WTC11 (cell line): ENCODE measurements at regions not wholly inside any gene's neighbourhood (a gene's known extent, or its start where the extent isn't known, plus 50 kb on each side); places are given as distances from the start of the nearest gene placed in this dataset.

ENCODE experiments used
- ATAC-seq: fragments of 200-7000 bp; cut with Tn5 transposase; 2 replicates; pipeline ENCODE4 v1.10.0; 2021; ENCODE audit warnings: mild to moderate bottlenecking, moderate library complexity
- CTCF ChIA-PET: fragments of 300-600 bp; sonication (Branson Sonifier 250); formaldehyde crosslinking; loops from one replicate; lab custom pipeline; 2021; ENCODE audit warnings: antibody characterized with exemption; lab: Charles Lee
- POLR2A ChIA-PET: fragments of 350-600 bp; sonication (Branson Sonifier 250); formaldehyde crosslinking; loops from one replicate; lab custom pipeline; 2021; ENCODE audit warnings: antibody characterized with exemption; lab: Charles Lee
- DNase-seq: peaks from one replicate; pipeline ENCODE4 v3.0.0; 2021; ENCODE audit warnings: low spot score
- H3K27ac Mint-ChIP-seq: 2 replicates; pipeline ENCODE4 v1.8.0; 2021; ENCODE audit warnings: mixed read lengths
- H3K27me3 Mint-ChIP-seq: 2 replicates; pipeline ENCODE4 v1.8.0; 2021; ENCODE audit warnings: low read depth, mild to moderate bottlenecking, moderate library complexity, mixed read lengths
- H3K36me3 Mint-ChIP-seq: 2 replicates; pipeline ENCODE4 v1.8.0; 2021; ENCODE audit warnings: mixed read lengths
- H3K4me1 Mint-ChIP-seq: 2 replicates; pipeline ENCODE4 v1.8.0; 2022; ENCODE audit warnings: mixed read lengths
- H3K4me3 Mint-ChIP-seq: 2 replicates; pipeline ENCODE4 v1.8.0; 2021; ENCODE audit warnings: mild to moderate bottlenecking, moderate library complexity, mixed read lengths
- H3K9me3 Mint-ChIP-seq: 2 replicates; pipeline ENCODE4 v1.8.0; 2021; ENCODE audit warnings: mixed read lengths
- ATF1 ChIP-seq: sonication (generic); formaldehyde crosslinking; IDR thresholded peaks from 2 replicates; pipeline ENCODE4 v1.8.1; 2023; ENCODE audit warnings: mild to moderate bottlenecking, moderate library complexity, missing genetic modification reagents
- EMX1 ChIP-seq: fragments of 250-450 bp; sonication (Bioruptor Pico); IDR thresholded peaks from 2 replicates; pipeline ENCODE4 v1.8.0; 2021; ENCODE audit warnings: mild to moderate bottlenecking
- ESRRA ChIP-seq: sonication (generic); formaldehyde crosslinking; IDR thresholded peaks from 2 replicates; pipeline ENCODE4 v1.8.1; 2022; ENCODE audit warnings: mild to moderate bottlenecking, missing genetic modification reagents, borderline replicate concordance
- FOXK1 ChIP-seq: sonication (generic); formaldehyde crosslinking; IDR thresholded peaks from 2 replicates; pipeline ENCODE4 v1.8.0; 2022; ENCODE audit warnings: mild to moderate bottlenecking, moderate library complexity, missing genetic modification reagents
- GABPB1 ChIP-seq: sonication (generic); formaldehyde crosslinking; IDR thresholded peaks from 2 replicates; pipeline ENCODE4 v1.8.1; 2023; ENCODE audit warnings: mild to moderate bottlenecking, missing genetic modification reagents
- GRHL2 ChIP-seq: fragments of 250-450 bp; sonication (Bioruptor Pico); IDR thresholded peaks from 2 replicates; pipeline ENCODE4 v1.8.0; 2022; ENCODE audit warnings: mild to moderate bottlenecking, moderate library complexity; ENCODE audit not compliant: insufficient replicate concordance, severe bottlenecking
- IRF2 ChIP-seq: sonication (generic); formaldehyde crosslinking; IDR thresholded peaks from 2 replicates; pipeline ENCODE4 v1.8.0; 2022; ENCODE audit warnings: low read depth, missing genetic modification reagents, borderline replicate concordance
- KAT7 ChIP-seq: sonication (generic); formaldehyde crosslinking; IDR thresholded peaks from 2 replicates; pipeline ENCODE4 v1.8.1; 2023; ENCODE audit warnings: missing genetic modification reagents, mild to moderate bottlenecking, borderline replicate concordance
- NFE2L1 ChIP-seq: sonication (generic); formaldehyde crosslinking; IDR thresholded peaks from 2 replicates; pipeline ENCODE4 v1.8.1; 2023; ENCODE audit warnings: missing genetic modification reagents
- NR2C2 ChIP-seq: sonication (generic); formaldehyde crosslinking; IDR thresholded peaks from 2 replicates; pipeline ENCODE4 v1.8.0; 2022; ENCODE audit warnings: mild to moderate bottlenecking, missing genetic modification reagents
- SMAD4 ChIP-seq: sonication (generic); formaldehyde crosslinking; IDR thresholded peaks from 2 replicates; pipeline ENCODE4 v1.8.0; 2022; ENCODE audit warnings: mild to moderate bottlenecking, missing genetic modification reagents
- SP1 ChIP-seq: sonication (generic); formaldehyde crosslinking; conservative IDR thresholded peaks from 2 replicates; pipeline ENCODE4 v1.8.1; 2022; ENCODE audit warnings: missing genetic modification reagents
- TCF7 ChIP-seq: sonication (generic); formaldehyde crosslinking; IDR thresholded peaks from 2 replicates; pipeline ENCODE4 v1.8.0; 2022; ENCODE audit warnings: mild to moderate bottlenecking, low read depth, missing genetic modification reagents, moderate library complexity
- ZNF396 ChIP-seq: fragments of 250-450 bp; sonication (Bioruptor Pico); IDR thresholded peaks from 2 replicates; pipeline ENCODE4 v1.8.0; 2021; ENCODE audit warnings: mild to moderate bottlenecking, moderate library complexity, borderline replicate concordance
- ZNF423 ChIP-seq: fragments of 250-450 bp; sonication (Bioruptor Pico); IDR thresholded peaks from 2 replicates; pipeline ENCODE4 v2.1.2; 2022; ENCODE audit warnings: mild to moderate bottlenecking, moderate library complexity
- TF ChIP-seq, protein P1 (sequence below): fragments of 250-450 bp; sonication (Bioruptor Pico); IDR thresholded peaks from 2 replicates; pipeline ENCODE4 v2.1.2; 2022; ENCODE audit warnings: mild to moderate bottlenecking, moderate library complexity
- TF ChIP-seq, protein P2 (sequence below): sonication (generic); formaldehyde crosslinking; IDR thresholded peaks from 2 replicates; pipeline ENCODE4 v1.8.1; 2023; ENCODE audit warnings: mild to moderate bottlenecking, missing genetic modification reagents, moderate library complexity
- TF ChIP-seq, protein P3 (sequence below): sonication (generic); formaldehyde crosslinking; IDR thresholded peaks from 2 replicates; pipeline ENCODE4 v1.8.1; 2023; ENCODE audit warnings: mild to moderate bottlenecking, missing genetic modification reagents, moderate library complexity
- TF ChIP-seq, protein P4 (sequence below): fragments of 250-450 bp; sonication (Bioruptor Pico); IDR thresholded peaks from 2 replicates; pipeline ENCODE4 v1.8.0; 2021; ENCODE audit warnings: mild to moderate bottlenecking
- TF ChIP-seq, protein P5 (sequence below): sonication (generic); formaldehyde crosslinking; IDR thresholded peaks from 2 replicates; pipeline ENCODE4 v1.8.1; 2022; ENCODE audit warnings: low read depth, mild to moderate bottlenecking, moderate library complexity, missing genetic modification reagents, borderline replicate concordance
- TF ChIP-seq, protein P6 (sequence below): sonication (generic); formaldehyde crosslinking; IDR thresholded peaks from 2 replicates; pipeline ENCODE4 v1.8.0; 2022; ENCODE audit warnings: mild to moderate bottlenecking, missing genetic modification reagents
- TF ChIP-seq, protein P7 (sequence below): sonication (generic); formaldehyde crosslinking; IDR thresholded peaks from 2 replicates; pipeline ENCODE4 v1.8.0; 2022; ENCODE audit warnings: missing genetic modification reagents
- TF ChIP-seq, protein P8 (sequence below): sonication (generic); formaldehyde crosslinking; IDR thresholded peaks from 2 replicates; pipeline ENCODE4 v1.8.1; 2023; ENCODE audit warnings: mild to moderate bottlenecking, missing genetic modification reagents

DNA sequence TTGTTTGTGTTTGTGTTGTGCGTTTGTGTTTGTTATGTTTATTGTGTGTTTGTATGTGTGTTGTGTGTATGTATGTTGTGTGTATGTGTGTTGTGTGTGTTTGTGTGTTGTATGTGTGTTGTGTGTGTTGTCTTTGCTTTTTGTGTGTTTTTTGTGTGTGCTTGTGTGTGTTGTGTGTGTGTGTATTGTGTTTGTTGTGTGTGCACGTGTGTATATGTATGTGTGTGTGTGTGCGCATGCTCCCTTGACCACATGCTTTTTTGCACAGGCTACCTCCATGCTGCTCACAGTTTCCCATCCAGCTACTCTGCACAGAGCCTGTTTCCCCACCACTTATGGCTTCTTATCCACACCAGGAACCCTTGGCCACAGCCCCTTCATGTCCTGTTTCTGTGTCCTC is 720.0 kb upstream of the ADAMTS16 start:
- TF ChIP-seq TCF7, result no peak
- no peak for TF ChIP-seq ZNF396 (CRISPR knock-in tag)
- TF ChIP-seq, protein P1, sequence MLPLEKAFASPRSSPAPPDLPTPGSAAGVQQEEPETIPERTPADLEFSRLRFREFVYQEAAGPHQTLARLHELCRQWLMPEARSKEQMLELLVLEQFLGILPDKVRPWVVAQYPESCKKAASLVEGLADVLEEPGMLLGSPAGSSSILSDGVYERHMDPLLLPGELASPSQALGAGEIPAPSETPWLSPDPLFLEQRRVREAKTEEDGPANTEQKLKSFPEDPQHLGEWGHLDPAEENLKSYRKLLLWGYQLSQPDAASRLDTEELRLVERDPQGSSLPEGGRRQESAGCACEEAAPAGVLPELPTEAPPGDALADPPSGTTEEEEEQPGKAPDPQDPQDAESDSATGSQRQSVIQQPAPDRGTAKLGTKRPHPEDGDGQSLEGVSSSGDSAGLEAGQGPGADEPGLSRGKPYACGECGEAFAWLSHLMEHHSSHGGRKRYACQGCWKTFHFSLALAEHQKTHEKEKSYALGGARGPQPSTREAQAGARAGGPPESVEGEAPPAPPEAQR (CRISPR knock-in tag), result no peak
- TF ChIP-seq NFE2L1 (CRISPR knock-in tag), result no peak
- no peak for TF ChIP-seq NR2C2 (CRISPR knock-in tag)
- no peak for TF ChIP-seq EMX1 (CRISPR knock-in tag)
- TF ChIP-seq, protein P2, sequence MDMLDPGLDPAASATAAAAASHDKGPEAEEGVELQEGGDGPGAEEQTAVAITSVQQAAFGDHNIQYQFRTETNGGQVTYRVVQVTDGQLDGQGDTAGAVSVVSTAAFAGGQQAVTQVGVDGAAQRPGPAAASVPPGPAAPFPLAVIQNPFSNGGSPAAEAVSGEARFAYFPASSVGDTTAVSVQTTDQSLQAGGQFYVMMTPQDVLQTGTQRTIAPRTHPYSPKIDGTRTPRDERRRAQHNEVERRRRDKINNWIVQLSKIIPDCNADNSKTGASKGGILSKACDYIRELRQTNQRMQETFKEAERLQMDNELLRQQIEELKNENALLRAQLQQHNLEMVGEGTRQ (CRISPR knock-in tag), result no peak
- no peak for TF ChIP-seq ZNF423 (CRISPR knock-in tag)
- TF ChIP-seq, protein P3, sequence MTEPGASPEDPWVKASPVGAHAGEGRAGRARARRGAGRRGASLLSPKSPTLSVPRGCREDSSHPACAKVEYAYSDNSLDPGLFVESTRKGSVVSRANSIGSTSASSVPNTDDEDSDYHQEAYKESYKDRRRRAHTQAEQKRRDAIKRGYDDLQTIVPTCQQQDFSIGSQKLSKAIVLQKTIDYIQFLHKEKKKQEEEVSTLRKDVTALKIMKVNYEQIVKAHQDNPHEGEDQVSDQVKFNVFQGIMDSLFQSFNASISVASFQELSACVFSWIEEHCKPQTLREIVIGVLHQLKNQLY (CRISPR knock-in tag), result no peak
- TF ChIP-seq, protein P4, sequence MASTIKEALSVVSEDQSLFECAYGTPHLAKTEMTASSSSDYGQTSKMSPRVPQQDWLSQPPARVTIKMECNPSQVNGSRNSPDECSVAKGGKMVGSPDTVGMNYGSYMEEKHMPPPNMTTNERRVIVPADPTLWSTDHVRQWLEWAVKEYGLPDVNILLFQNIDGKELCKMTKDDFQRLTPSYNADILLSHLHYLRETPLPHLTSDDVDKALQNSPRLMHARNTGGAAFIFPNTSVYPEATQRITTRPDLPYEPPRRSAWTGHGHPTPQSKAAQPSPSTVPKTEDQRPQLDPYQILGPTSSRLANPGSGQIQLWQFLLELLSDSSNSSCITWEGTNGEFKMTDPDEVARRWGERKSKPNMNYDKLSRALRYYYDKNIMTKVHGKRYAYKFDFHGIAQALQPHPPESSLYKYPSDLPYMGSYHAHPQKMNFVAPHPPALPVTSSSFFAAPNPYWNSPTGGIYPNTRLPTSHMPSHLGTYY (CRISPR knock-in tag), result no peak
- TF ChIP-seq SMAD4 (CRISPR knock-in tag), result no peak
- TF ChIP-seq, protein P5, sequence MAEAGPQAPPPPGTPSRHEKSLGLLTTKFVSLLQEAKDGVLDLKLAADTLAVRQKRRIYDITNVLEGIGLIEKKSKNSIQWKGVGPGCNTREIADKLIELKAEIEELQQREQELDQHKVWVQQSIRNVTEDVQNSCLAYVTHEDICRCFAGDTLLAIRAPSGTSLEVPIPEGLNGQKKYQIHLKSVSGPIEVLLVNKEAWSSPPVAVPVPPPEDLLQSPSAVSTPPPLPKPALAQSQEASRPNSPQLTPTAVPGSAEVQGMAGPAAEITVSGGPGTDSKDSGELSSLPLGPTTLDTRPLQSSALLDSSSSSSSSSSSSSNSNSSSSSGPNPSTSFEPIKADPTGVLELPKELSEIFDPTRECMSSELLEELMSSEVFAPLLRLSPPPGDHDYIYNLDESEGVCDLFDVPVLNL (CRISPR knock-in tag), result no peak
- no peak for TF ChIP-seq FOXK1 (CRISPR knock-in tag)
- TF ChIP-seq ATF1 (CRISPR knock-in tag), result no peak
- no peak for TF ChIP-seq GABPB1
- TF ChIP-seq, protein P6, sequence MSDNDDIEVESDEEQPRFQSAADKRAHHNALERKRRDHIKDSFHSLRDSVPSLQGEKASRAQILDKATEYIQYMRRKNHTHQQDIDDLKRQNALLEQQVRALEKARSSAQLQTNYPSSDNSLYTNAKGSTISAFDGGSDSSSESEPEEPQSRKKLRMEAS (CRISPR knock-in tag), result no peak
- no peak for TF ChIP-seq ESRRA (CRISPR knock-in tag)
- no peak for TF ChIP-seq GRHL2 (CRISPR knock-in tag)
- H3K36me3 Mint-ChIP-seq, result no peaks in the 10 kb centered on the region
- CTCF ChIA-PET, result no interaction called here
- H3K27ac Mint-ChIP-seq, result no peak overlapping the region
- no peak overlapping the region for H3K4me3 Mint-ChIP-seq
- no peaks in the 10 kb centered on the region for H3K9me3 Mint-ChIP-seq
- POLR2A ChIA-PET, result no interaction called here
- no peaks in the 10 kb centered on the region for H3K27me3 Mint-ChIP-seq
- DNase-seq (no peak), ATAC-seq (no peak)
- H3K4me1 Mint-ChIP-seq, result no peaks in the 10 kb centered on the region

DNA sequence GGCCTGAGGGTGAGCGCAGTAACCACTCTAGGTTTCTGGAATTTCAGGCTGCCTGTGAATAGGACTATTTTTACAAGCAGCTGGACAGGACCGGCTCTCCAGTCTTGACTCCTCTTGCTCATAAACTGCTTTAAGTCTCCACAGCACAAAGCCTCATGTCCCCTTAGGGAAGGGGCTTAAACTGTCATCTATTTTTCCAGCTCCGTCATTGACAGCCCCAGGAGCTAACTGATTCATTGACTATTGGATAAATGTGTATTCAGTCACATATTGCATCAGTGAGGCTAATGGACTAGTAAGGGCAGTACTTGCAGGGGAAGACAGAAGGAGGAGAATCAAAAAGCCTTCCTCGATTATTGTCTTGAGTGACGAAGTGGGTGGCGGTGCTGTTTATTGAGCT is 719.4 kb upstream of the ADAMTS16 start:
- Mint-ChIP-seq H3K27ac (no peak overlapping the region), H3K9me3 (no peaks in the 10 kb centered on the region), H3K4me3 (no peak overlapping the region), H3K4me1 (no peaks in the 10 kb centered on the region), H3K27me3 (no peaks in the 10 kb centered on the region), H3K36me3 (no peaks in the 10 kb centered on the region)
- no peak for ATAC-seq
- ChIA-PET CTCF (interaction anchor here (1.0 kb wide), 1 partner anchor 9 kb away, joined by 4 read pairs; no protein-coding TSS in a partner anchor), POLR2A (no interaction called here)
- no peak for DNase-seq
- TF ChIP-seq, protein P7, sequence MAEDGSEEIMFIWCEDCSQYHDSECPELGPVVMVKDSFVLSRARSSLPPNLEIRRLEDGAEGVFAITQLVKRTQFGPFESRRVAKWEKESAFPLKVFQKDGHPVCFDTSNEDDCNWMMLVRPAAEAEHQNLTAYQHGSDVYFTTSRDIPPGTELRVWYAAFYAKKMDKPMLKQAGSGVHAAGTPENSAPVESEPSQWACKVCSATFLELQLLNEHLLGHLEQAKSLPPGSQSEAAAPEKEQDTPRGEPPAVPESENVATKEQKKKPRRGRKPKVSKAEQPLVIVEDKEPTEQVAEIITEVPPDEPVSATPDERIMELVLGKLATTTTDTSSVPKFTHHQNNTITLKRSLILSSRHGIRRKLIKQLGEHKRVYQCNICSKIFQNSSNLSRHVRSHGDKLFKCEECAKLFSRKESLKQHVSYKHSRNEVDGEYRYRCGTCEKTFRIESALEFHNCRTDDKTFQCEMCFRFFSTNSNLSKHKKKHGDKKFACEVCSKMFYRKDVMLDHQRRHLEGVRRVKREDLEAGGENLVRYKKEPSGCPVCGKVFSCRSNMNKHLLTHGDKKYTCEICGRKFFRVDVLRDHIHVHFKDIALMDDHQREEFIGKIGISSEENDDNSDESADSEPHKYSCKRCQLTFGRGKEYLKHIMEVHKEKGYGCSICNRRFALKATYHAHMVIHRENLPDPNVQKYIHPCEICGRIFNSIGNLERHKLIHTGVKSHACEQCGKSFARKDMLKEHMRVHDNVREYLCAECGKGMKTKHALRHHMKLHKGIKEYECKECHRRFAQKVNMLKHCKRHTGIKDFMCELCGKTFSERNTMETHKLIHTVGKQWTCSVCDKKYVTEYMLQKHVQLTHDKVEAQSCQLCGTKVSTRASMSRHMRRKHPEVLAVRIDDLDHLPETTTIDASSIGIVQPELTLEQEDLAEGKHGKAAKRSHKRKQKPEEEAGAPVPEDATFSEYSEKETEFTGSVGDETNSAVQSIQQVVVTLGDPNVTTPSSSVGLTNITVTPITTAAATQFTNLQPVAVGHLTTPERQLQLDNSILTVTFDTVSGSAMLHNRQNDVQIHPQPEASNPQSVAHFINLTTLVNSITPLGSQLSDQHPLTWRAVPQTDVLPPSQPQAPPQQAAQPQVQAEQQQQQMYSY, result no peak
- no peak for TF ChIP-seq IRF2 (CRISPR knock-in tag)
- TF ChIP-seq, protein P8, sequence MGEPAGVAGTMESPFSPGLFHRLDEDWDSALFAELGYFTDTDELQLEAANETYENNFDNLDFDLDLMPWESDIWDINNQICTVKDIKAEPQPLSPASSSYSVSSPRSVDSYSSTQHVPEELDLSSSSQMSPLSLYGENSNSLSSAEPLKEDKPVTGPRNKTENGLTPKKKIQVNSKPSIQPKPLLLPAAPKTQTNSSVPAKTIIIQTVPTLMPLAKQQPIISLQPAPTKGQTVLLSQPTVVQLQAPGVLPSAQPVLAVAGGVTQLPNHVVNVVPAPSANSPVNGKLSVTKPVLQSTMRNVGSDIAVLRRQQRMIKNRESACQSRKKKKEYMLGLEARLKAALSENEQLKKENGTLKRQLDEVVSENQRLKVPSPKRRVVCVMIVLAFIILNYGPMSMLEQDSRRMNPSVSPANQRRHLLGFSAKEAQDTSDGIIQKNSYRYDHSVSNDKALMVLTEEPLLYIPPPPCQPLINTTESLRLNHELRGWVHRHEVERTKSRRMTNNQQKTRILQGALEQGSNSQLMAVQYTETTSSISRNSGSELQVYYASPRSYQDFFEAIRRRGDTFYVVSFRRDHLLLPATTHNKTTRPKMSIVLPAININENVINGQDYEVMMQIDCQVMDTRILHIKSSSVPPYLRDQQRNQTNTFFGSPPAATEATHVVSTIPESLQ (CRISPR knock-in tag), result no peak
- no peak for TF ChIP-seq GRHL2 (CRISPR knock-in tag)
- TF ChIP-seq SMAD4 (CRISPR knock-in tag), result no peak
- TF ChIP-seq GABPB1, result no peak
- TF ChIP-seq KAT7 (CRISPR knock-in tag), result no peak
- no peak for TF ChIP-seq SP1 (CRISPR knock-in tag)
- TF ChIP-seq, all 79 proteins: peak for 0
